ENCODE measurements at regions not wholly inside any gene's neighbourhood (a gene's known extent, or its start where the extent isn't known, plus 50 kb on each side); places are given as distances from the start of the nearest gene placed in this dataset.

- Mint-ChIP-seq H3K9me3 (peaks cover 3% of the 10 kb centered on the region), H3K27me3 (ENCODE audit: low read depth) (no peaks in the 10 kb centered on the region), H3K4me1 (peaks cover 5% of the 10 kb centered on the region), H3K4me3 (no peak overlapping the region), H3K27ac (no peak overlapping the region), H3K36me3 (ENCODE audit: low read depth) (no peaks in the 10 kb centered on the region)
- TF ChIP-seq CTCF (IDR thresholded peaks at IDR 0.05; ENCODE audit: unreplicated experiment in 3 of 3), result no peak
Observed at GRCh38 chr4:179521952-179522351, 2079.7 kb upstream of the AGA start.

- no peaks in the 10 kb centered on the region for H3K9me3 Mint-ChIP-seq
- H3K36me3 Mint-ChIP-seq (ENCODE audit: low read depth), result no peaks in the 10 kb centered on the region
- no peaks in the 10 kb centered on the region for H3K27me3 Mint-ChIP-seq (ENCODE audit: low read depth)
- no peak overlapping the region for H3K27ac Mint-ChIP-seq
- no peak overlapping the region for H3K4me3 Mint-ChIP-seq
- no peak for TF ChIP-seq CTCF (IDR thresholded peaks at IDR 0.05; ENCODE audit: unreplicated experiment in 3 of 3)
- H3K4me1 Mint-ChIP-seq, result peaks cover 7% of the 10 kb centered on the region
Observed at GRCh38 chr4:179530958-179531357, 2088.7 kb upstream of the AGA start.

- no peaks in the 10 kb centered on the region for H3K9me3 Mint-ChIP-seq
- H3K4me3 Mint-ChIP-seq, result no peak overlapping the region
Observed at GRCh38 chr4:179536694-179537093, 2094.5 kb upstream of the AGA start.

GRCh38 chr4:179539641-179540040, 2097.4 kb upstream of the AGA start:
- H3K9me3 Mint-ChIP-seq, result no peaks in the 10 kb centered on the region
- H3K27ac Mint-ChIP-seq, result no peak overlapping the region
- H3K36me3 Mint-ChIP-seq (ENCODE audit: low read depth), result no peaks in the 10 kb centered on the region
- H3K4me3 Mint-ChIP-seq, result no peak overlapping the region
- no peaks in the 10 kb centered on the region for H3K27me3 Mint-ChIP-seq (ENCODE audit: low read depth)
- TF ChIP-seq CTCF (IDR thresholded peaks at IDR 0.05; ENCODE audit: unreplicated experiment in 3 of 3), result no peak
- H3K4me1 Mint-ChIP-seq, result no peaks in the 10 kb centered on the region

More at GRCh38 chr4:179536694-179537093, 2094.5 kb upstream of the AGA start:
- no peaks in the 10 kb centered on the region for H3K36me3 Mint-ChIP-seq (ENCODE audit: low read depth)
- no peaks in the 10 kb centered on the region for H3K4me1 Mint-ChIP-seq
- no peak for TF ChIP-seq CTCF (IDR thresholded peaks at IDR 0.05; ENCODE audit: unreplicated experiment in 3 of 3)
- H3K27me3 Mint-ChIP-seq (ENCODE audit: low read depth), result no peaks in the 10 kb centered on the region
- H3K27ac Mint-ChIP-seq, result no peak overlapping the region

- H3K9me3 Mint-ChIP-seq, result peaks cover 6% of the 10 kb centered on the region
- H3K27me3 Mint-ChIP-seq (ENCODE audit: low read depth), result no peaks in the 10 kb centered on the region
- TF ChIP-seq CTCF (IDR thresholded peaks at IDR 0.05; ENCODE audit: unreplicated experiment in 3 of 3), result no peak
- H3K27ac Mint-ChIP-seq, result no peak overlapping the region
- no peak overlapping the region for H3K4me3 Mint-ChIP-seq
- H3K36me3 Mint-ChIP-seq (ENCODE audit: low read depth), result no peaks in the 10 kb centered on the region
- H3K4me1 Mint-ChIP-seq, result no peaks in the 10 kb centered on the region
Observed at GRCh38 chr4:179543771-179544170, 2101.5 kb upstream of the AGA start.

GRCh38 chr4:179544496-179544895, 2102.3 kb upstream of the AGA start:
- Mint-ChIP-seq H3K9me3 (peaks cover 6% of the 10 kb centered on the region), H3K4me1 (no peaks in the 10 kb centered on the region), H3K27me3 (ENCODE audit: low read depth) (no peaks in the 10 kb centered on the region), H3K4me3 (no peak overlapping the region), H3K36me3 (ENCODE audit: low read depth) (no peaks in the 10 kb centered on the region), H3K27ac (no peak overlapping the region)
- TF ChIP-seq CTCF (IDR thresholded peaks at IDR 0.05; ENCODE audit: unreplicated experiment in 3 of 3), result no peak
